ENCODE measurements at regions not wholly inside any gene's neighbourhood (a gene's known extent, or its start where the extent isn't known, plus 50 kb on each side); places are given as distances from the start of the nearest gene placed in this dataset.

DNA sequence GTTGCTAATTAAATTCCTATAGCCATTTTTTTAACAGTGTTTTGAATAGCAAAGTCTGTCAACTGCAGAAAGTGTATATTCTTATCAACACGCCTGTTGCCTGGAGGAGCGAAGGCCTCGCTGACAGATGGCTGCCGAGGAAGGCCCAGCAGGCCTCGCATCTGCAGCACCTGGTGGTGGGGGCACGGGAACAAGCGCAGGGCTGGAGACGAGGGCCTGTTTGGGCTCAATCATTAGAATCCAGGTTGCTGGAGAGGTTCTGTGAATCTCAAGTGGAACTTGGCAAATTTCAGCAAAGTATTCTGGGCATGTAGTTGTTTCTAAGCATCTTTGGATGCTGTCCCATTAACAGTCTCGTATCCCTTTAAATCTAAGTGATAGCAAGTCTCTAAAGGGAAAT, 66.1 kb upstream of the FAM204A start:
- no peak for DNase-seq

DNA sequence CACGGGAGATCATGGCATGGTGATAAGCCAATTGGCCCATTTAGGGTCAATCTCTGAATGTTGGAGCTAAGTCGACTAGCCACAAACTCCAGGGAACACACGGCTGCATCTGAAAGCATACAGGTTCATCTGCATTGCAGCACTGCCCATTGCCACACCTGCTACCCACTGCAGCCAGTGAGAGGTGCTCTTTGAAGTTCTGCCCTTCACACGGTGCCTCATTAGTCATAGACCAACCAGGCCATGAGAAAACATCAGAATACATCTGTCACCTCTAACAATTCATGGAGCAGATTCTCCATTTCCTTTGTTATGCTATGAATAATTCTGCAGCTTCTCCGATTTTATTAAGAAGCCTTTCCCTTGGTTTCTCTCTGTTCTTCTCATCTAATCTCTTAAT, 65.7 kb upstream of the FAM204A start:
- peak; percentile 49 for DNase-seq

DNA sequence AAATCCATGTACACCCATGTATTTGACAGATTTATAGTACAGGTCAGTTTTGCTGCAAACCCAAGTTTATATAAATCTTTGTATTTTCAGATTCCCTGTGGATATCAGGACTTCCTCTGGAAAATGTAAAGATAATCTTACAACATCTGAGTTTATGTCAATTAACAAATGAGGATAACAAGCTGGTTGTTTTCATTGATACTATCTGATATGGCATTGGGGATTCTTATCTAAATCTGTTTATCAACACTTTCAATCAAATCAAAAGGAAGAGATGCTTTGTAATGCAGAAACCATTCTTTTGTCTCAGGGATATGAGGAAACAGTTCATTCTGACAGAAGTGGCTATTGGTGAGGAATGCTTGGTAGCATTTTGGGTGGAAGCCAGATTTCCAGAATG, 64.9 kb upstream of the FAM204A start:
- DNase-seq: no peak

DNA sequence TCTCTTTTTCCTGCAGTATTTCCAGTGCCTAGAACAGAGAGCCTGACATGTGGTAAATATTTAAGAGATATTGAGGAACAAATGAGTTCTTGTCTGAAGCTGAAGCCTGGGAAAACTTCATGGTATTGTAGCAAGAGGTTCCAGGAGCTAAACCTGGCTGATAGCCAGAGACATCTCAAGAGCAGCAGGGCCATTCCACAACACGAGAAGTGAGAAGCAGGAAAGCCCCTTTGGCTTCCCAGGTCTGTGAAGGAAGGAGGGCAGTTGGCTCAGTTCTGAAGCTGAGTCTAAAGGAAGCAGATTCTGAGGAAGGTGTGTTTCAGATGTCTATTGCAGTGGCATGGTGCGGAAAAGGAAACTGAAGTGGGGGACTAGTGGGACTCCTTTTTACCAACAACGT, 63.8 kb upstream of the FAM204A start:
- DNase-seq: peak; percentile 41

DNA sequence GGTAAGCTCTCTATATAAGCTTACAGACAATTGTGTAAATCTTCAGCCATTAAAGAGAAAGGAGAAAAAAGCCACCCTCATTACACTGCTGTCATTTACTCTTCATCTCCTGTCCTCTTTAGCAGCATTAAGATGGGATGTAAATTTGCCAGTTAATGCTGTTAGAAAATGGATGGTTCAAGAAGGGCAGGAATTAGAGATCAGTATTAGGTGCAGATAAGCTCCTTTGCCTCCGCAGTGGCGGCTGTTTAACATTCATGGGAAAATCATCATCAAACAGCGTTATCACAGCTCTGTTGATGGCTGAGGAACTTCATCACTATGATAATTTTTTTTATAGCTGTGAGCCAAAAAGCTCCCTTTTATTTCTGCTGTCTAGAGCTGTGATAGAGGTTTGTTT, 61.8 kb upstream of the FAM204A start:
- no peak for DNase-seq

DNA sequence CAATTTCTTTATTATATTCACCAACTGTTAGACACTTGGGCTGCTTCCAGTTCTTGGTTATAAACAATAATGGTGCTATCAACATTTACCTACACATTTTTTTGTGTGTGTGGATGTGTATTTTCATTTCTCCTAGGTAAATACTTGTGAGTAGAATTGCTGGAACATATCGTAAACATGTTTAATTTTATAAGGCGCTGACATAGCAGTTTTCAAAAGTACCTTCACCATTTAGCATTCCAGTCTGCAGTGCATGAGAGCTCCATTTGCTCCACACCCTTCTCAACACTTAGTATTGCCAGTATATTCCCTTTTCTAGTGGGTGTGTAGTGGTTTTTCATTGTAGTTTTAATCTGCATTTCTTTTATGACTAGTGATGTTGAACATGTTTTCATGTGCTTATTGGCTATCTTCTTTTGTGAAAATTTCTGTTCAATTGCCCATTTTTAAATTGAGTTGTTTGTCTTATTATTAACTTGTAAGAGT, 59.6 kb upstream of the FAM204A start:
- no peak for DNase-seq

DNA sequence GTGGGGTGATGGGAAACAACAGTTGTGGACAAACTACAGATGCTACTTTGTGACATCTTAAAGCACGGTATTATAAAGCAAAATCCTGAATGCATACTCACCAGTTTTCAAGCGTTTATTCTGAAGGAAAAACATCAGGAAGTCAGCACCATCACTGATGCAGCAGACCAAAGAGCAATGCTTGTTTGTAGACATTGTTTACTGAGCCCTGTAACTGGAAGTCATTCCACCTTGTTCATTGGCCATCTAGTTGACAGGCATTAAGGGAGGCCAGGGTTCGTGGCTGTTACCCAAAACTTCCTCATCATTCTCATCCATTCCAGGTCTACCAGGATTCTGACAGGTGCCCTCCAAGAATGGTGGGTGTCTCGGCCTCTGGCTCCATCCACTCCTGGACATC, 55.3 kb upstream of the FAM204A start:
- no peak for DNase-seq

DNA sequence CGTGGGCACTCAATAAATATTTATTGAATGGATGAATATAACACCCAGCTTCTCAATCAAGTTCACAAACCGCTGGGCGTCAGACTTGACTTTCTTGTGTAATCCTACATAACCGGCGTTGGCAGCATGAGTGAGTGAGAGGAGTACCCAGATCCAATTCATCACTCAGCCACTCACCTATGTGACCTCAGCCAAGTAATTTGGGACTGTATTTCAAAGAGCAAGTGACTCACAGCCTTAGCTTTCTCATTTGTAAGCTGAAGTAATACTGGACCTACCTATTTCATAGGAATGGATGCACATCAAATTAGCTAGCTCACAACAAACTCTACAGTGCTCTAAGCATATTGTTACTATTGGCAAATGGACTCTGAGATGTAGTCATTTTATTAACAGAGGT, 53.8 kb upstream of the FAM204A start:
- no peak for DNase-seq

DNA sequence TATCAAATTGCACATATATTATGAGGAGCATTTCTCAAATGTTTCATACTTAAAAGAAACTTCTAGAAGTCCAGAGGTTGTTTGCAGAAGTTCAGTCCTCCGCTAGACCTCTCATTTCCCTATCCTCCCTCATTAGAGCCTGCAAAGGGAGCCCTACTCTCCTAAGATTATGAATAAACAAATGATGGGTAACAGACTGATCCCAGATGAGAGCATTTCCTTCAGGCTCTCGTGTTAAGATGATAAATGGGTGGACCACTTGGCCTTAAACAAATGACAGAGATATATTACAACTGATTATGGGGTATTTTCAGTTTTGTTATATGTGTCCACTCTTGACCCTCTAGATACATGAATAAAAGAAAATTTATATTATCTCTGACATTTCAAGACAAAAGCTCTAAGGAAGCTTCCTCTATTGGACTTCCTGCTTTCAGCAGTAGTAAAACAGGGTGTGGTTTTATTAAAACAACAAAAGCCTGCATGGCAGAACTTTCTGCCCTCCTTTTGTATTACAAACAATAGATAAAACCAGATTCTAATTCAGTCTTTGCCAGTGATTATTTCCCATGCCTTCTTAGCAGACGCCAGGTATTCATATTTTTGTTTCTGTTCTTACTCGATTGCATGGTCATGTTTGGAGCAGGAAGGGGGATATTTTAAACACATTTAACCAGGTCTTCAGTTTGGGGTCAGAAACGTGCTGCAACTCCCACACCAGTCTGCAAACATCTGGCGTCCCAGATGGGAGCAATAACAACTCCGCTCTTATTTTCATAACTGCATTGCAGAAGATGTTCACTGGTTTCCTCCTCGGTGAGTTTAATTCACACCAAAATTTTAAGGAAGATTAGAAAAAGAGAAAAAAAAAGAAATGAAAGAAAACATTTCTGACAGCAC, 52.4 kb upstream of the FAM204A start:
- no peak for DNase-seq

DNA sequence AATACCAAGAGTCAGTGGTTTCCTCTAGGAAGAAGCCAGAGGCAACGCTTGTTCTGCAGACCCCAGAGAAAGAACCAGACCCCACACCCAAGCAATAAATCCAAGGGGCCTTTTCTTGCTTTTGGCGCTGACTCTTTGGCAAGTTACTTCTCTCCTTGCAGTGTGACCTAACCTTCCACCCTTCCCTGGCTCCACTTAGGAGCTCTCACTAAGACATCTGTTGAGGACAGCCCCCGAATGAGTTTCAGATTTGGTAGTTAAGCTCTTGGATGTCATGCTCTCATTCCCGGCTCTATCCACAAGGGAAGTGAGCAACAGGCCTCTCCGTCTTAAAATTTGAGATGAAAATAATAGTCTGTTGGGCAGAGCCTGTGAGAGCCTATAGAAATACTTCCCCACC, 50.6 kb upstream of the FAM204A start:
- no peak for DNase-seq
